ENCODE measurements at regions not wholly inside any gene's neighbourhood (a gene's known extent, or its start where the extent isn't known, plus 50 kb on each side); places are given as distances from the start of the nearest gene placed in this dataset.
A peak's percentile ranks its signal among the peaks of the same experiment; 100 is the strongest.

DNA sequence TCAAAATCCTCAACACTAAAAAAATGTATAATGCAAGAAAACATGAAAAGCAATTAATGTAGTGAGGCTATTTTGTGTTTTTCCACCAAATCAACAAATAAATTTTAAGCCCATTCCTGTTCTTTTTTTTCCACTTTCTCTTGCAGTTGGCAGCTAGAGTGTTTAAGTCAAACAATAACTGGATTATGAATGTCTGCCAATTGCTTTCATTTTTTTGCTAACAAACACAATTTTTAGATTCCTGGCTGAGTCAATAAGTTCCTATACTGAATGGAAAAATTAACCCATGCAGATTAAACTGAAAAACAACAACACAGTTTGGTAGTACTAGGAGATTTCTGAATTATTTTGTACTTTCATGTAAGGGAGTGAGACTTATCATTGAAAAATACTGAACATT, 232.4 kb downstream of the SLITRK5 start:
- Histone ChIP-seq H3K27ac (no peak overlapping the region), H2AFZ (peak overlapping the region; percentile 50; the same call in 1 of the 2 replicates), H3K4me2 (no peak overlapping the region), H3K9me2 (ENCODE audit: insufficient read depth) (no peaks in the 10 kb centered on the region), H3K79me2 (ENCODE audit: low read depth) (no peaks in the 10 kb centered on the region), H3K9me3 (ENCODE audit: insufficient read depth, low read depth) (0 out of 2 replicates have a peak, but pooled peaks cover 3% of the 10 kb centered on the region), H3F3A (ENCODE audit: insufficient read depth, low read depth) (no peaks in the 10 kb centered on the region), H4K20me1 (ENCODE audit: insufficient read depth) (no peaks in the 10 kb centered on the region), H3K27me3 (ENCODE audit: insufficient read depth, low read depth) (no peaks in the 10 kb centered on the region), H3K4me3 (no peak overlapping the region), H3K36me3 (ENCODE audit: low read depth) (no peaks in the 10 kb centered on the region), H3K4me1 (replicated peaks; ENCODE audit: insufficient read depth) (no peaks in the 10 kb centered on the region)
- TF ChIP-seq EZH2 (IDR thresholded peaks at IDR 0.05; ENCODE audit: low read depth) = no peak
- TF ChIP-seq, protein P1, sequence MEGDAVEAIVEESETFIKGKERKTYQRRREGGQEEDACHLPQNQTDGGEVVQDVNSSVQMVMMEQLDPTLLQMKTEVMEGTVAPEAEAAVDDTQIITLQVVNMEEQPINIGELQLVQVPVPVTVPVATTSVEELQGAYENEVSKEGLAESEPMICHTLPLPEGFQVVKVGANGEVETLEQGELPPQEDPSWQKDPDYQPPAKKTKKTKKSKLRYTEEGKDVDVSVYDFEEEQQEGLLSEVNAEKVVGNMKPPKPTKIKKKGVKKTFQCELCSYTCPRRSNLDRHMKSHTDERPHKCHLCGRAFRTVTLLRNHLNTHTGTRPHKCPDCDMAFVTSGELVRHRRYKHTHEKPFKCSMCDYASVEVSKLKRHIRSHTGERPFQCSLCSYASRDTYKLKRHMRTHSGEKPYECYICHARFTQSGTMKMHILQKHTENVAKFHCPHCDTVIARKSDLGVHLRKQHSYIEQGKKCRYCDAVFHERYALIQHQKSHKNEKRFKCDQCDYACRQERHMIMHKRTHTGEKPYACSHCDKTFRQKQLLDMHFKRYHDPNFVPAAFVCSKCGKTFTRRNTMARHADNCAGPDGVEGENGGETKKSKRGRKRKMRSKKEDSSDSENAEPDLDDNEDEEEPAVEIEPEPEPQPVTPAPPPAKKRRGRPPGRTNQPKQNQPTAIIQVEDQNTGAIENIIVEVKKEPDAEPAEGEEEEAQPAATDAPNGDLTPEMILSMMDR (conservative IDR thresholded peaks at IDR 0.05) = no peak
- BruUV-seq (replicated peaks) = no TSS peak
- ChIA-PET POLR2A (ENCODE audit: unreplicated experiment) (no interaction called here), CTCF (no interaction called here)
- intact Hi-C loops (cut with micrococcal nuclease; ENCODE audit: unreplicated experiment) = no loop called here
- no peak for DNase-seq

DNA sequence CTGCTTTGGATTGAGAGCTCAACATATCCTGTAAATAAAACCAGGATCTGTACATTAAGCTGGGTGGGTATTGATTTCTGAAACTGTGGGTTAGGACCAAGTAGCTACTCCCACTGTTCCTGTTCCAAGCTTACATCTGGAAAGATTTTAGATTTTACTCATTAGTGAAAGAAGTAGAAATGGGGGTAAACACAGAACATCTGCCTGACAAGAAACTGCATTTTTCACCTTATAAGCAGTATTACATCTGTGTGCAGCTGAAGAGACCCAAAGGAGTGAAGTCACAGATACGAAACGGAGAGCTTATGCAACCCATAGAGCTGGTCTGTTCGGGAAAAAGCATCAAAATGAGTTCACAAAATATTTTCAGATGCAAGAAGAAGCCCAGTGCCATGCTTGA, 235.2 kb downstream of the SLITRK5 start:
- no peaks in the 10 kb centered on the region for H3K36me3 ChIP-seq (ENCODE audit: low read depth)
- no peaks in the 10 kb centered on the region for H3F3A ChIP-seq (ENCODE audit: insufficient read depth, low read depth)
- H4K20me1 ChIP-seq (ENCODE audit: insufficient read depth) = no peaks in the 10 kb centered on the region
- H3K9me3 ChIP-seq (ENCODE audit: insufficient read depth, low read depth) = no peaks in the 10 kb centered on the region
- DNase-seq = no peak
- no peak overlapping the region for H2AFZ ChIP-seq
- no peaks in the 10 kb centered on the region for H3K9me2 ChIP-seq (ENCODE audit: insufficient read depth)
- TF ChIP-seq, protein P1 (conservative IDR thresholded peaks at IDR 0.05) = no peak
- TF ChIP-seq EZH2 (IDR thresholded peaks at IDR 0.05; ENCODE audit: low read depth) = no peak
- POLR2A ChIA-PET (ENCODE audit: unreplicated experiment) = no interaction called here
- H3K4me2 ChIP-seq = no peak overlapping the region
- no peaks in the 10 kb centered on the region for H3K27me3 ChIP-seq (ENCODE audit: insufficient read depth, low read depth)
- intact Hi-C loops (cut with micrococcal nuclease; ENCODE audit: unreplicated experiment) = no loop called here
- no peak overlapping the region for H3K4me3 ChIP-seq
- CTCF ChIA-PET = no interaction called here
- BruUV-seq (replicated peaks) = no TSS peak
- H3K4me1 ChIP-seq (replicated peaks; ENCODE audit: insufficient read depth) = no peaks in the 10 kb centered on the region
- no peaks in the 10 kb centered on the region for H3K79me2 ChIP-seq (ENCODE audit: low read depth)
- no peak overlapping the region for H3K27ac ChIP-seq

DNA sequence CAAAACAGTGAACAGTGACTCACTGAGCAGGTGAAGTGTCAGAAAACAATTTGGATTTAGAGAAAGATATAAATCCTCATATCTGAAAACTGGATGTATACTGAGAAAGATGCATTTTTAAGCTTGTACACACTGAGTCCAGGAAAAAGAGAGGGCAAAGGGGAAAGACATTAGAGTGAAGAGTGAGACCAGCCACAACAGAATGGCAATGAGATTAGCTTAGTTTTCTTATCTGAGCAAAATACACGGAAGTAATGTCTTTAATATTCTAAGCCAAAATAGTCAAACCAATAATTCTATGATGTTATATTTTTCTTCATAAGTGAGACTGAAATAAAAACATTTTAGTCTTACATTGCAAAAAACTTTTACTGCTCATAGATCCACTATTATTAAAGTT, 236.0 kb downstream of the SLITRK5 start:
- no TSS peak for BruUV-seq (replicated peaks)
- POLR2A ChIA-PET (ENCODE audit: unreplicated experiment) = no interaction called here
- Histone ChIP-seq H4K20me1 (ENCODE audit: insufficient read depth) (no peaks in the 10 kb centered on the region), H3K4me1 (replicated peaks; ENCODE audit: insufficient read depth) (no peaks in the 10 kb centered on the region), H2AFZ (no peak overlapping the region), H3K79me2 (ENCODE audit: low read depth) (no peaks in the 10 kb centered on the region), H3K27me3 (ENCODE audit: insufficient read depth, low read depth) (no peaks in the 10 kb centered on the region), H3K36me3 (ENCODE audit: low read depth) (no peaks in the 10 kb centered on the region), H3K27ac (no peak overlapping the region), H3K9me2 (ENCODE audit: insufficient read depth) (no peaks in the 10 kb centered on the region), H3F3A (ENCODE audit: insufficient read depth, low read depth) (no peaks in the 10 kb centered on the region), H3K9me3 (ENCODE audit: insufficient read depth, low read depth) (no peaks in the 10 kb centered on the region), H3K4me2 (no peak overlapping the region), H3K4me3 (no peak overlapping the region)
- intact Hi-C loops (cut with micrococcal nuclease; ENCODE audit: unreplicated experiment) = no loop called here
- TF ChIP-seq, protein P1 (conservative IDR thresholded peaks at IDR 0.05) = no peak
- TF ChIP-seq EZH2 (IDR thresholded peaks at IDR 0.05; ENCODE audit: low read depth) = no peak
- CTCF ChIA-PET = no interaction called here
- no peak for DNase-seq
